ENCODE measurements at regions not wholly inside any gene's neighbourhood (a gene's known extent, or its start where the extent isn't known, plus 50 kb on each side); places are given as distances from the start of the nearest gene placed in this dataset.

DNA sequence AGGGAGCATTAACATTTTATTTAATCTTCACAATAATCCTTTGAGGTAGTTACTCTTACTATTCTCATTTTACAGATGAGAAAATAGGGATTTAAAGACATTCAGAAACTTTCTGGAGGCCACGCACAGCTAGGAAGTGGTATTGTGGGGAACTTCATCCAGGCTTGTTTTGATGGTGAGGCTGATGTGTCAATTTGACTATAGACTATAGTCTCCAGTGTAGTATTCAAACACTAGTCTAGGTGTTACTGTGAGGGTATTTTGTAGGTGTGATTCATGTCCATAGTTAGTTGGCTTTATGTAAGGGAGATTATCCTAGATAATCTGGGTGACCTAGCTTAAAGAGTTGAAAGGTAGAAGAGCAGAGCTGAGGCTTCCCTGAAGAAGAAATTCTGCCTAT, 54.1 kb upstream of the ELL2 start:
- TF ChIP-seq, protein P1, sequence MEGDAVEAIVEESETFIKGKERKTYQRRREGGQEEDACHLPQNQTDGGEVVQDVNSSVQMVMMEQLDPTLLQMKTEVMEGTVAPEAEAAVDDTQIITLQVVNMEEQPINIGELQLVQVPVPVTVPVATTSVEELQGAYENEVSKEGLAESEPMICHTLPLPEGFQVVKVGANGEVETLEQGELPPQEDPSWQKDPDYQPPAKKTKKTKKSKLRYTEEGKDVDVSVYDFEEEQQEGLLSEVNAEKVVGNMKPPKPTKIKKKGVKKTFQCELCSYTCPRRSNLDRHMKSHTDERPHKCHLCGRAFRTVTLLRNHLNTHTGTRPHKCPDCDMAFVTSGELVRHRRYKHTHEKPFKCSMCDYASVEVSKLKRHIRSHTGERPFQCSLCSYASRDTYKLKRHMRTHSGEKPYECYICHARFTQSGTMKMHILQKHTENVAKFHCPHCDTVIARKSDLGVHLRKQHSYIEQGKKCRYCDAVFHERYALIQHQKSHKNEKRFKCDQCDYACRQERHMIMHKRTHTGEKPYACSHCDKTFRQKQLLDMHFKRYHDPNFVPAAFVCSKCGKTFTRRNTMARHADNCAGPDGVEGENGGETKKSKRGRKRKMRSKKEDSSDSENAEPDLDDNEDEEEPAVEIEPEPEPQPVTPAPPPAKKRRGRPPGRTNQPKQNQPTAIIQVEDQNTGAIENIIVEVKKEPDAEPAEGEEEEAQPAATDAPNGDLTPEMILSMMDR (IDR thresholded peaks at IDR 0.05) = no peak
- TF ChIP-seq POLR2AphosphoS5 (IDR thresholded peaks at IDR 0.05; ENCODE audit: low read depth, low read length) (no peak), JUND (IDR thresholded peaks at IDR 0.05) (no peak), RFX5 (IDR thresholded peaks at IDR 0.05; ENCODE audit: low read length) (no peak), EZH2phosphoT487 (IDR thresholded peaks at IDR 0.05; ENCODE audit: borderline replicate concordance, low read depth) (no peak), FOXM1 (IDR thresholded peaks at IDR 0.05; ENCODE audit: low read depth) (no peak)
- TF ChIP-seq, protein P2, sequence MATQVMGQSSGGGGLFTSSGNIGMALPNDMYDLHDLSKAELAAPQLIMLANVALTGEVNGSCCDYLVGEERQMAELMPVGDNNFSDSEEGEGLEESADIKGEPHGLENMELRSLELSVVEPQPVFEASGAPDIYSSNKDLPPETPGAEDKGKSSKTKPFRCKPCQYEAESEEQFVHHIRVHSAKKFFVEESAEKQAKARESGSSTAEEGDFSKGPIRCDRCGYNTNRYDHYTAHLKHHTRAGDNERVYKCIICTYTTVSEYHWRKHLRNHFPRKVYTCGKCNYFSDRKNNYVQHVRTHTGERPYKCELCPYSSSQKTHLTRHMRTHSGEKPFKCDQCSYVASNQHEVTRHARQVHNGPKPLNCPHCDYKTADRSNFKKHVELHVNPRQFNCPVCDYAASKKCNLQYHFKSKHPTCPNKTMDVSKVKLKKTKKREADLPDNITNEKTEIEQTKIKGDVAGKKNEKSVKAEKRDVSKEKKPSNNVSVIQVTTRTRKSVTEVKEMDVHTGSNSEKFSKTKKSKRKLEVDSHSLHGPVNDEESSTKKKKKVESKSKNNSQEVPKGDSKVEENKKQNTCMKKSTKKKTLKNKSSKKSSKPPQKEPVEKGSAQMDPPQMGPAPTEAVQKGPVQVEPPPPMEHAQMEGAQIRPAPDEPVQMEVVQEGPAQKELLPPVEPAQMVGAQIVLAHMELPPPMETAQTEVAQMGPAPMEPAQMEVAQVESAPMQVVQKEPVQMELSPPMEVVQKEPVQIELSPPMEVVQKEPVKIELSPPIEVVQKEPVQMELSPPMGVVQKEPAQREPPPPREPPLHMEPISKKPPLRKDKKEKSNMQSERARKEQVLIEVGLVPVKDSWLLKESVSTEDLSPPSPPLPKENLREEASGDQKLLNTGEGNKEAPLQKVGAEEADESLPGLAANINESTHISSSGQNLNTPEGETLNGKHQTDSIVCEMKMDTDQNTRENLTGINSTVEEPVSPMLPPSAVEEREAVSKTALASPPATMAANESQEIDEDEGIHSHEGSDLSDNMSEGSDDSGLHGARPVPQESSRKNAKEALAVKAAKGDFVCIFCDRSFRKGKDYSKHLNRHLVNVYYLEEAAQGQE (IDR thresholded peaks at IDR 0.05; ENCODE audit: low read depth, low read length) = no peak
- TF ChIP-seq, protein P3, sequence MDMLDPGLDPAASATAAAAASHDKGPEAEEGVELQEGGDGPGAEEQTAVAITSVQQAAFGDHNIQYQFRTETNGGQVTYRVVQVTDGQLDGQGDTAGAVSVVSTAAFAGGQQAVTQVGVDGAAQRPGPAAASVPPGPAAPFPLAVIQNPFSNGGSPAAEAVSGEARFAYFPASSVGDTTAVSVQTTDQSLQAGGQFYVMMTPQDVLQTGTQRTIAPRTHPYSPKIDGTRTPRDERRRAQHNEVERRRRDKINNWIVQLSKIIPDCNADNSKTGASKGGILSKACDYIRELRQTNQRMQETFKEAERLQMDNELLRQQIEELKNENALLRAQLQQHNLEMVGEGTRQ (IDR thresholded peaks at IDR 0.05; ENCODE audit: borderline replicate concordance, low read depth, low read length) = no peak

All from SK-N-SH (cell line).